Stromal cell of bone marrow (primary cell): ENCODE measurements at regions not wholly inside any gene's neighbourhood (a gene's known extent, or its start where the extent isn't known, plus 50 kb on each side); places are given as distances from the start of the nearest gene placed in this dataset.

ENCODE experiments used
- DNase-seq: peaks from one replicate; pipeline ENCODE4 v3.0.0-alpha.2; 2012; ENCODE audit warnings: low read depth

DNA sequence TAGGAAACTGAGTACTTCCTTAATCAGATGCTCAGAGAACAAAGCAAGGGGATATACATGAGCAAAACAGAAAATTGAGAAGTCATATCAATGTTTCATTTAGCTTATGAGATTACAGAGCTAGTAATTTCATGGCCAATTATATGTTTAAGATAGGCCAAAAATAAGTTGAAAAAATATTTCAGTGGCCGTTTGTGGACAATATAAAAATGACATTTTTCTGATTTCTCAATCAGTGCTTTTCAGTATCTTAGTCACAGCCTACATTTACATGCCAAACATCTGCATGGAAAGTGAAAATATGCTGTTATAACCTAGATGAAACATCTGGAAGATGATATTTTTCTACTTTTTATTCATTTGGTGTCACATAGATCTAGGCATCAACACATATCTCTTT, 192.5 kb downstream of the HLX start:
- no peak for DNase-seq

DNA sequence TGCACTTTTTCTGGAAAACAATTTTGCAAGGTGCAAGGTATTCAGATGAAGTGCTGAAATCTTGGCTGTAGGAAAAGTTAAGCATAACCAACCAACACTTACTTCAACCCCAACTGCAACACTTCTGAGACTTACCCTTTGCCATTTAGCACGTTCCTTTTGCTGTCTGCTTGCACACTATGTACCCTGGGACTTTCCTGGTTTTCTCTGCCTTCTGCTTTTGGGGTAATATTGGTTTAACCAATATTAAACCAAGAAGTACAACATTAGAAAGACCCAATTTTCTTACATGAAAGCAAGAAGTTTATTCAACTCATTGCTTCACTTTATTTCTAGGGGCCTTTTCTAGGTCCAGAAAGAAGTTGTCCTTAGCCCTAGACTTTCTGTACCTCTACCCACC, 193.0 kb downstream of the HLX start:
- no peak for DNase-seq

DNA sequence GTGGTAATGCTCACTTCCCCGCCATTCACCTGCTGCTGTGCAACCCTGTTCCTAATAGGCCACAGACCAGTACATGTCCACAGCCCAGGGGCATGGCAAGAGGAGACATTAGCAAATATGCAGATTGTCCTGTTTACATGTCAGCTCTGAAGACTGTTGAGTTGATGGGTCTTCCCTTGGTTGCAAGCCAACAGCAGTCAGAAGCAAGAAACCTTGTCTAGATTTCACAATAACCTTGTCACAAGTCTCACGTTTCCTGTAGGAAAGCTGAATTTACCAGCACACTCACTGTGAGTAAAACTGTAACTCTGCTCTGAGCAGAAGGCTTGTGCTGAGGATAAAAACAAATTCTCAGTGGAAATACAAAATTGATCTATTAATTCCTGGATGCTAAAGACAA, 195.1 kb downstream of the HLX start:
- no peak for DNase-seq

DNA sequence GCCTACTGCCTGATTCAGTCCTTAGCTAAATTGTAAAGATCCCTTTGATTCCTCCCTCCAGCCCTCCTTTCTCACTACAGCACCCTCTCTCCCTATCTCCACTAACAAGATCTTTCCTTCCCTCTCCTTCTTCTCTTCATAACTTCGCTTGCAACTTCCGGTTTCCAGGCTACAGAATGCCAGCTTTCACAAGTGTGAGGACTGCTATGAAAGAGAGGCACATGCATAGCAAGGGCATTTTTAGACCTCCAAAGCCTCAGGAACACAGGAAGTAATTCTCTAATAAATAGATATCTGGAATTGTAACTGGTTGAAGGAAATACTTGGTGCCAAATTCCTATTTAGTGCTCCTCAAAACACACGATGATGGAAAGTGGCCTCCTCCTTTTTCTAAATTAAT, 196.7 kb downstream of the HLX start:
- DNase-seq, result no peak

DNA sequence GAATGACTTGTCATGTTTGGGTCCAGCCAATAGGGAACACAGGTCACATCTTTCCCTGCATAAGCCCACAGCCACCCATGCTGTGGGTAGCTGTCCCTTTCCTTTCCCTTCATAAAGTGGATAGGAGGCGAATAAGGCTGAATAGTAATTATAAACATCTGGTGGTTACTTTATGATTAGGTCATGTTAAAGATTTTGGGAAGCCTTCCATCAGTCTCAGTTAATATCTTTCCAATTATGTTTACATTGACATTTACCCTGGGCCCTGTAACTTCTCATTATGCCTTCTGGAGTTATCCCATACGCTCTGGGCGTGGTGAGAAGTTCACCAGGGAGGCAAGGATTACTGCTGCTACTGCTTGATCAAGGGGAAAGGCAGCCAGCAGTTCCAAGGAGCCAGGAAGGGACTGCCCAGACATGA, 197.2 kb downstream of the HLX start:
- DNase-seq, result no peak

DNA sequence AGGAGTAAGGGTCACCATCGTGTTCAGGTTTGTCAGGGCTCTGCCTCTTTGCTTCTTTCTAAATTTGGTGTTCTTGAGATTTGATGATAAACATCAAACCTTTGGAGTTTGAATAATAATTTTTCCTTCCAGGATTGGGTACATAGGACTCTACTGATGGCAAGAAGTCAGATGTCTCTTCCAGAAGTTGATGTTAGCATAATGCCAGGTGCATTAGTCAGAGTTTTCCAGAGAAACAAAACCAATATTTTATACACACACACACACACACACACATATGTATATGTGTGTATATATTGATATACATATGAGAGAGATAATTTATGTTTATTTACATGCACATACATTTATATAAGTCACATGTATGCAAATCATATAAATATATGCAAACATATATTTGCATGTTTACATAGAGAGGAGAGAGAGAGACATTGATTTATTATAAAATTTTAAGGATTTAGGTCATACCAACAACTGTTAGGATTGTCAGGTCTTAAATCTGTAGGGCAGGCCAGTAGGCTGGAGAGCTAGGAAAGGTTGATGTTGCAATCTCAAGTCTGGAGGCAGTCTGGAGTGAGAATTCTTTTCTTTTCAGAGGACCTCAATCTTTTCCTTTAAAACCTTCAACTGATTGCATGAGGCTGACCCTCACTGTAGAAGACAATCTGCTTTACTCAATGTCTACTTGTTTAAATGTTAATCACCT, 199.2 kb downstream of the HLX start:
- DNase-seq, result peak; percentile 25

DNA sequence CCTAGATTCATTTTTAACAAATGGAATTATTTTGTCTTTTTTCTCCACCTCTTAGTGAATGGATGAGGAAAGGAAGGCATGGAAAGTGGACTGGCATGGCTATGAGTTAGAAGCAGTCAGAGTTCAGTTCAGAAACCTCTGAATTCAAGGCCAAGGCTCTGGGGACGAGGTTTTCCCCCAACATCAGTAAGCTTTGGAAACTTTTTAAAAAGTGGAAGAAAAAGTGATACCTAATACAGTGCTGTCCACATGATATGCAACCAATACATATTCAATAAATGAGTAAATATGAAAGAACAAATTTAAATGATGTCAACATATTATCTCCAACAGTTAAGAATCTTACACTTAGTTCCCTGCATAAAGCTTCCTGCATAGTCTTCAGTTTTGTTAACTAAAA, 204.7 kb downstream of the HLX start:
- no peak for DNase-seq

DNA sequence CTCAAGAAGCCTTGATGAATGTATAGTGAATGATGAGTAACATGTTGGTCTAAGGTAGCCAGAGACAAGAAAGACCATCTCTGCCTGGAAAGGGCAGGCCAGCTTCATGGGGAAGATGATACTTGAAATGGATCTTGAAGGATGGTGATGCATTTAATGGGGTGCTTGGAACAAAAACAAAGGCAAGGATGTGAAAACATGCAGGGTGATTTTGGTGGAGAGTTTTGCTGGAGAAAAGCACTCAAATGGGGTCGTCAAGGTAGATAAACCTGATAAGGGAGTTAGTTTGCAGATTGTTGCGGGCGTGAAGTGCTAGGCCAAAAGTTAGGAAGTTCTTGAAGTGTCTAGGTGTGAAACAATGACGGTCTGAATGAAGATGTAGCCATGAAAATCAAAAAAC, 205.4 kb downstream of the HLX start:
- DNase-seq, result no peak

DNA sequence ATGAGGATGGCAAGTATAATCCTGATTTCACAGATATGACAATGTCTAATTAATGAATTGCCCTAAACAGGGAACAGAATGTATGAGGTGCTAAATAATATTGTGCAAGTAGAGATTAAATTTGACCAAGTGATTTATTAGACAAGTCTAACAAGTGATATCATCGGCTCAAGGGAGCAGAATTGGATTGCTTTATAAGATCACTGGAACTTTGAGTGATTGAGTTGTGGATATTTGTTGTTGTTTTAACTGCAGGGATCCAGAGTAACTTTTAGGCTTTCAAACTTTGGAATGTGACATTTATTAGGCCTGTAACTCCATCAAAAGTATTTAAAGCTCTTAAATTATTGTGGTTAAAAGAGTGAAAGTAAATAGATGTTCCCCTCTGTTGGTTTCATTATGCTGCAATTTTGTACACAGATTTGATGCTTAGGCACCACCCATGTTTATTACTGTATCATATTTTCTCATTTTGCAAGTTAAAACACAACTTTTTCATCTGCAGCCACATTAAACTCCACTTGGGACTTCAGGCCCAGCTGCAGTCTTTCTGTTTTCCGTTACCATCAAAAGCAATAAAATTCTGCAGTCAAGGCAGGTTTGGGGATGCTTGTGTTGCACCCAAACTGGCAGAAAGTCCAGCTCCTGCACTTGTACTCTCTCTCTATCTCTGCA, 206.6 kb downstream of the HLX start:
- DNase-seq, result no peak

DNA sequence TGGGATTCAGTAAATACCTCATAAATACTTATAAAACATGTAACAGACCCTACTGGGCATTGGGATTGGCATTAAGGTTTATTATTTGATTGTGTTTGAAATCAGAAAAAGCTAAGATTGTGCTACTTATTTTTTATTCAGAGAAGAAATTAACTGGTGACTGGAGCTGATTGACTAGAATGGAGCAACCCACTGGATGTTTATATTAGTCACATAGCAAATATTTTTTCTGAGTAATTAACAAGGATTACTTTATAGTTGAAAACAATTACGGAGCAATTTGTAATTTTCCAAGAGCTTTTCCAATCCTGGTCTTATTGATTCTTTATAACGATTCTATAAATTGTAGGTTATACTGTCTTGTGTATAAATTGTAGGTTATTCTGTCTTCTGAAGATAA, 208.7 kb downstream of the HLX start:
- no peak for DNase-seq

DNA sequence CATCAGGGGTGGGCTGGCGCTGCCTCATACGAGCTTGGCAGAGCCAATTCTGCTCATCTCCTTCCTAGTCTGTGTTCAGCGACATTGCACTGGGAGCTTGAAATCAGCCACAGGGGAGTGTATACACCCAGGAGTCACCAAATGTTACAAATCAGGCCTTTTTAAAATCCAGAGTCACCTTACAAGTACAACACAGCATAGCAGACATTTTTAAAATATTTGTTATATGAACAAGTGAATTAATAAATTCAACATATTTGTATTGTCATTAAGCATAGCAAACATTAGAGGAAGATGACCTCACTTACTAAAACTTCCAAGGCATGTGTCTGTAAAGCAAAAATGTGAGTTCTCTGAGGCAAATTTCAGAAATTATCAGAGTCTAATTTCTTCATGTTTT, 210.0 kb downstream of the HLX start:
- DNase-seq, result no peak

DNA sequence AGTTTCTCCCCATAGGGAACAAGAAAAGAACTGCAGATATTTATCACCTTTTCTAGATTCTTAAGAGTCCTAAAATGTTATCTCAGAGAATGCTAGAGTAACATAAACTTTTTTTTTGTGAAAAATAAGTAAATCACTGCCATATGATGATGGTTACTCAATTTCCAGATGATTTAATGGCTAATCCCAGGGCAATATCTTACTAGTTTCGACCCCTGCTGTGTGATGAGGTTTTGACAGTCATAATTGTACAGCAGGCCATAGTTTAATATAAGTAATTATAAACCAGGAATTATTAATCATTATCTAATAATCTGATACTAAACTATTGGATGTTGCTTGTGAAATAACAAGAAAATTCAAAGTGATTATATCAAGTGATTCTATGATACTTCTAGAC, 210.6 kb downstream of the HLX start:
- DNase-seq, result no peak

DNA sequence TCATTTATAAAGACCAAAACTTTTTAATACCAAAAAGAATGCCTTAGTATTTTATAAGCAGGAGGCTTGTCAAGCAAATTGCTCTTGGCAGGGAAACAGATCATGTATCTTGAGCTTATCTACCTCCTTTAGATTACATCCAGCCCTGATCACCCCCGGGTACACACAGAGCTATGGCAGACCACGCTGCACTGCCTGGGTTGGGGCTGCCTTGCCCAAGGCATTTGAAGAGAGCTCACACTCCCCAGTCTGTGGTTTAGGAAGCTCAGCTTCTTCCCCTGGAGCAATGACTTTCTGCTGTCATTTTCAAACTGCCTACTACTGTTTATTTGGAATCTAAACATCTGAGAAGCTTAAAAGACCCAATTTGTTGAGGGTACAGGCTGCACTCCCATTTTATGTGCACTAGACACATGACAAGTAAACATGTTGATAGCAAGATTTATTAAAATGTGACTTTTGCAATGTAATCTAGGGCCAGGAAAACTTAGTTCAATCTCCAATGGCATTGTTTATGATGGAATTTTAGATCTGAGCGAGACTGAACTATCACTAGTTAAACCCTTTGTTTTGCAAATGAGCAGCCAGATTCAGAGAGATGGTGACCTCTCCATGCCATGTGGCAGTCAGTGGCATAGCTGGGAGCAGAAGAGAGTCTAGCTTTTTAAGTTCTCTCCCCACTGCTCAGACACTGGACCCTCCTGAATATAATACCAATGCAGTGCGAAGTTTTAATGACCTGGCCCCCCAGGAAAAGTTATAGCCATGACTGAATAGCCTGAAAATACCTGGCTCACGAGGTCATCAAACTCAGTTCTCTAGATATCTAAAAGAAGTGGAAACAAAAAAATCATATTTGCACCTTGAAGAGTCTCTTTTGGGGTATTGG, 214.9 kb downstream of the HLX start:
- DNase-seq, result no peak

DNA sequence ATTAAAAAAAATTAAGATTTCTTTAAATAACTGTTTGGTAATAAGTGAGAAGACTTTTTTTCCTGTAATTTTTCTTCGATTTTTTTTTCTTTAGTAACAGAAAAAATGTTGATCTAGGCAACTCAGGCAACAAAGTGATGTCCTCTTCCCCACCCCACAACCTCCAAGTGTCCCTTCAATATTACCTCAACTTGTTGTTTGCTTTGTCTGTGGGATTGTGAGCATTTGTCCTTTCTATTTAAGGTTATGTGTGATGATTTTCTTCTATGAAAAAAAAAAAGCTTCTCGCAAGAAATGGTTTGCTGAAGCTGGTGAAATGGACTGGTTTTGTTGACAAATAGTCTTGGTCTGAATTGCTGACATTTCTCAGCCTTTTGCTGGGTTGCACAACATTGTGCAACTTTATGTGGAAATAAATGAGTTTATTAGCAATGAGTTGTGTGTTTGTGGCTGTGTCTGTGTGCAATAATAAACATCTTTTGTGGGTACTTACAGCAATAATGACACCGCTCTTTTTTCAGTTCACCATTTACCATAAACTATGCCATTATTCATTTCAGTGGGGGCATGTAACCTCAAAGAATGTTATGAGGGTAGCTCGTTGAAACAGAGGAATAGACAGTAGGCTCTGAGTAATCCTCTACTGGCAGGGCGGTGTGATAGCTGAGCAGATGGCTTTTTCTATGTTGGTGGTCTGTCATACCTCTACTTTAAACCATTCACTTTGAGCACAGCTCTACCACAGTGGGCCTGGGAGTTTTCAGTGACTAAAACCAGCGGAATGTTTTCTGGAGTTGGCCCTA, 218.4 kb downstream of the HLX start:
- peak; percentile 76 for DNase-seq

DNA sequence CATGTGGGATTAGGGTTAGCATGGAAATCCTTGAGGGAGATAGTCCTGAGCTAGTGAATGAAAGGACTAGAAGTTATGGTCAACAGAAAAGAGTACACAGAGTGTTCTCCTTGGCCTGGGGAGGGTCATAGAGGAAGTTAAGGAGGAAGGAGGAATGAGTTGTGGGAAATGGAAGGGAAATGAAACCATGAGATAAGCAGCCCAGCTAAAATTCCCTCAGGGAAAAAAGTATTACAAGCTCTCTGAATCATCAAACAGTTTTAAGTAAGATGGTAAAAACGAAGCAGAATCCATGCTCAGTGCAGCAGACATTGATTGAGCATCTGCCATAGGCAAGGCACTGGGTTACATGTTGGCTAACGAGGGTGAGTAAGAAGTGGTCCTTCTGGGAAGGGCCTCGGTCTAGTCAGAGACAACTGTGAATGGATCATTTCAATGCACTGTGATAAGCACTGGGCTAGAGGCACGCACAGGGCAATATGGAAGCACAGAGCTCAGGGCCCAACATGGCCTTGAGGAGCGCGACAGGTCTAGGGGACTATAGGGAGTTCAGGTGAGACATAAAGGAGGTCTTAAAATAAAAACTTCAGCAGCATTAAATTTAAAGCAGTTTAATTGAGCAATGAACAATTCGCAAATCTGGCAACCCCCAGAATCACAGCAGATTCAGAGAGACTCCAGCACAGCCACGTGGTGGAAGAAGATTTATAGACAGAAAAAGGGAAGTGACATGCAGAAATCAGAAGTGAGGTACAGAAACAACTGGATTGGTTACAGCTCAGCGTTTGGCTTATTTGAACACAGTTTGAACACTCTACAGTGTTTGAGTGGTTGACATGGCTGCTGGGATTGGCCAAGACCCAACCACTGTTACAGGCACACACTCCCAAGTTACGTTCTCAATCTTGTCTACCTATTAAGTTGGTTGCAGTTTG, 219.5 kb downstream of the HLX start:
- peak; percentile 57 for DNase-seq

DNA sequence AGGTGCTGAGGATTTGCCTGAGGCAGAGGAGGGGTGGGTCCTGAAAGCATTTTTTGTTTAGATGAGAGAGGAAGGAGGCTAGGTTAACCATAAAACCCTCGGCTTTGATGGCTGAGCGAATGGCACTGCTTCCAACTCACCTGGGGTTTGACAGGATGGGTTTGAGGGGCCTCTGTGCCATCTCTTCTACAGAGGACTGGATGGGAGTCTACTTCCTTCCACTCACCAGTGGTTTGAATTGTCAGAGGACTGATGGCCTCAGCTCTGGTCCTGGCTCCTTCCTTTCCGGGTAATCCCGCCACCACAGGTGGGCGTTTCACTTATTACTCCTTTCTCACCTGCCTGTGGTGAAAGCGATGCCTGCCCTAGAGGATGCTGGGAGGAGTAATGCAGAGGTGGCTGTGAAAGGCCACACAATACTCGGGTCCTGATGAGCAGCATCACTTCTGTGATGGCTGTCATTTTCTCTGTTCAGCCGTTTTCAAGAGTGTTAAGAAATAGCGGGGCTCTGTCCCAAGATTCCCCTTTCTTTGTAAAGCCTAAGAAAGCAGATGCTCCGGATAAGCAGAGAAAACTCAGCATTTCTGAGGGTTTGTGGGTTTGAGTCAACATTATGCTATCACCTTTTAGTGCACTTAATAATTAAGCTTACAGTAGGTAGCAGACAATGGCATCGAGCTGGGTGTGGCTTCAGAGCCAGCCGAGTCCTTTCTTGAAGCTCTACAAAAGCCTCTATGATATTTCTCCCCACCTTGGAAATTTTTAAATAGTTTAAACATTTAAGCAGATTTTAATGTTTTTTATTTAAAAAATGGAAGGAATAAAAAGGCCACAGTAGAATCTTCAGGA, 220.7 kb downstream of the HLX start:
- DNase-seq, result no peak

DNA sequence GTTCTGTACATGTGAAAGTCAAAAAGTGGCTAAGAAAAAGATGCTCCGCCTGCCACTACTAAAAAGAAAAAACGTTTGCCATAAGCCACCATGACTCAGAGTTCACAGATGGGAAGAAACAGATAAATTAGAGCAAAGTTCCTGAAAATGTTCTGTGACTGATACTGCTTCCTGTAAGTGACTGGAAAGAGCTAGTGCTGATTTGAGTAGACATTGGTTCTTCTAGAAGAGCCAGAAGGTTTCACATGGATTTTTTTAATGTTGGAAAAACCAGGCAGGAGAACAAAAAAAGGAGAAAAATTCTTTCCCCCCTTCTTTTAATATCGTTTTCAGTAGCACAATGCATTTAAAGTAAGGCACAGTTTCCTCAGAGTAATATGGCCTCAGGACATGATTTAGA, 221.4 kb downstream of the HLX start:
- DNase-seq, result peak; percentile 77

DNA sequence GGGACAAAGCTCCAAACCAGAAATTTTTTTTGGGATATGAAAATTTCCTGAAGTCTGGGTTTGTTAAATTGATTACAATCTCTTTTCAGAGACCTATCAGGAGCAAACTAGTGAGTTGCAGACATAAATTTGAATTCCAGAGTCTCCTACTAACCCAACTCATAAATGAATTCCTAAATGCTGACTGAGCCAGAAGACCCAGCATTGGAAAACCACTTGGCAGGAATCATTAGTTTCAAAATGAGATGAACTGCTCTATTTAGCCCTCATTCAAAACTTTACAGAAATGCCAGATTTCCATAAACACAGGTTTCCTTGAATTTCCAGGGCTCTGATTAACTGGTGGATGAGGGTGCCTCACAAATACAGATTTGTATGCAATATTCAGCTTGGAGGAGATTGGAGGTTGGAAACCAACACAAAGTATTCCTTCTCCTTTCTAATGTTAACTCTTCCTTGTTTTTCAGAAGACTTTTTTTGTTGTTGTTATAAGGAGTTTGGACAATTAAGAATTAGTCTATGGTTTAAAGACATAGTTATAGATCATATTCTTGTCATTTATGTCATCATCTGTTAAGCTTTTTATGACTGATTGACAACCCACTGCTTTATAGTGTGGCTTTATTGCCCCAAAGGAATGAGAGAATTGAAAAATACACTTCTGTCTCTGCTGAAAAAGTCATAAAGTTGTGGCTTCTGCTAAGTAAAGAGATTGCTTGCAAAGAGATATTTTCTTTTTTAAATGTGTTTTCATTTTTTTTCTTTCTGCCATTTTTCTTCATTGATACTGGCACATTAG, 222.8 kb downstream of the HLX start:
- DNase-seq, result peak; percentile 76

DNA sequence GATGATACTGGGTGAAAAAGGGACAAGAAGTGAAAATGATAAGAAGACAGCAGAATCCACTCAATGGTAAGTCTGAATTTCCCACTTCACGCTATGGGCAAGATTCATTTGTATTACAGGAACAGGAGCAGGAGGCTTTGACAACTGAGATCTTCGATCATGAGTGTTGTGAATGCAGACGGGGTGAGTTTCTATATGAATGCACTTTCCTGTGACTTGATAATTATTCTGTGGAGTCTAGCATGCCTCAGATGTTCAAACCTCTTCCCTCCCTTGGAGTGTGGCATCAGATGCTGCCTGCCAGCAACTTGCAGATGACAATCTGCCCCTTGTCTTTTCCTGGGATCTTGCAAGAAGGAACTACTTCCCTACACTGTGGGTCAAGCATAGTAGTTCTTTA, 225.4 kb downstream of the HLX start:
- DNase-seq, result no peak
